Fibroblast of skin of left quadriceps (primary cell): ENCODE measurements at regions not wholly inside any gene's neighbourhood (a gene's known extent, or its start where the extent isn't known, plus 50 kb on each side); places are given as distances from the start of the nearest gene placed in this dataset.
"Not testable (repeated sequence)": the region's sequence is repeated elsewhere in the genome, so short reads cannot be mapped to it uniquely, and the experiment has no call there.

Experiments used
- DNase-seq, 2 experiments: peaks; one replicate each; pipeline ENCODE4 v3.0.0-alpha.2; 2013; ENCODE audit warnings: low read depth in 2 of 2

- no peak for DNase-seq
Measured at GRCh38 chr6:153412519-153412918, 281.4 kb upstream of the RGS17 start.

DNA sequence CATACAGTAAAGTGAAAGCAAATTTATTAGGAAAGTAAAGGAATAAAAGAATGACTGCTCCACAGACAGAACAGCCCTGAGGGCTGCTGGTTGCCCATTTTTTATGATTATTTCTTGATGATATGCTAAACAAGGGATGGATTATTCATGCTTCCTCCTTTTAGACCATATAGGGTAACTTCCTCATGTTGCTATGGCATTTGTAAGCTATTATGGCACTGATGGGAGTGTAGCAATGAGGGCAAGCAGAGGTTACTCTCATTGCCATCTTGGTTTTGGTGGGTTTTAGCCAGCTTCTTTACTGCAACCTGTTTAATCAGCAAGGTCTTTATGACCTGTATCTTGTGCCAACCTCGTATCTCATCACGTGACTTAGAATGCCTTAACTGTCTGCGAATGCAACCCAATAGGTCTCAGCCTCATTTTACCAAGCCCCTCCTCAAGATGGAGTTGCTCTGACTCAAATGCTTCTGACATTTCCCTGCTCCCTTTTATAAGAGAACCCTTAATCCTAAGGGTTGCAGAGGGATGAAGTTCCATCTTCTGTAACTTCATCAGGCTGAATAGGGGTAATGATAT is 280.1 kb upstream of the RGS17 start:
- no peak for DNase-seq

DNA sequence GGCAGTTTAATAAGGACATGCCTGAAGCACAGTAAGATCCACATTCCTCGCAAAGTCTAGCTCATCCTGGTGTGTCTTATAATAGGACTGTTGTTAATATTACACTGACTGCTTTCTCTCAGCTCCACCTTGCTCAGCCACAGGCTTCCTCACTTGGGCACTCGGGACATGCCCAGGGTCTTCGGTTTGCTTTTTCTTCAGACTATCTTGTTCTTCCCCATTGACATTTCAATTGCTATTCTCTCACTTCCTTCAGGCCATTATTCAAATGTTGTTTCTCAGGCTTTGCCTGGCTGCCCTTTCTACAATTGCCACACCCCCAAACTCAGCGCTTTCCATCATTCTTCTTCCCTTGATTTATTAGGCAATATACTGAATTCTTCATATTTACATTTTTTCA is 274.8 kb upstream of the RGS17 start:
- no peak for DNase-seq

DNA sequence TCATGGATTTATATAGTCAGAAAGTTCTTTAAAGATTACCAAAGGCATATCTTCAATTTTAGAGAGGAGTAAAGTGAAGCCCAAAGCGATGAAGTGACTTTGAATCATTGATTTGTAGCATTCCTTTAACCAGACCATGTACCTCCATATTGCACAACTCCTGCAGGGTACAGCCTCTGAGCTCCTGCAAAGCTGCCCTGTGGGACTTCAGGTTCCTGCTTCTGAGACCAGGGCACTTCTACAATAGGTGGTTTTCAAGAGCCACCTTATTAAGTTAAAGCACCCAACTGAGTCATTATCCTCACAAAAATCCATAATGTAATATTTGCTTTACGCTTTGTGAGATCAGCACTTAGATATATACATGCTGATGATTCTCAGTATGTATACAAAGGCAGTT is 270.7 kb upstream of the RGS17 start:
- no peak for DNase-seq

- DNase-seq: no peak
Measured at GRCh38 chr6:153392156-153392555, 261.1 kb upstream of the RGS17 start.

- DNase-seq: no peak
Measured at GRCh38 chr6:153373869-153374268, 242.8 kb upstream of the RGS17 start.

DNA sequence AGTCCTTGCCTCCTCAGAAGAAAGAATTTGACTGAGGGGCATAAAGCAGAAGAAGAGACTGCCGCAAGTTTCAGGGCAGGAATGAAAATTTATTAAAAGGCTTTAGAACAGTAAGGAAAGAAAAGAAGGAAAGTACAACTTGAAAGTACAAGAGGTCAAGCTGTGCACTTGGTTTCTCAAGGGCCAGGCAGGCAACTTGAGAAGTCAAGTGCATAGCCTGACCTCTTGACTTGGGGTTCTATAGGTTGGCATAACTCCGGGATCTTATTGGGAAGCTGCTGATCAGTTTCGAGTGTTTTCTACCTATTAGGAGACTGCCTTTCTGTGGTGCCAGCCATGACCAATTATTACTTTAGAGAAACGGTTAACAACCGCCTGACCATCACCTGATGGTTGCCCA is 237.0 kb upstream of the RGS17 start:
- DNase-seq: no peak

DNA sequence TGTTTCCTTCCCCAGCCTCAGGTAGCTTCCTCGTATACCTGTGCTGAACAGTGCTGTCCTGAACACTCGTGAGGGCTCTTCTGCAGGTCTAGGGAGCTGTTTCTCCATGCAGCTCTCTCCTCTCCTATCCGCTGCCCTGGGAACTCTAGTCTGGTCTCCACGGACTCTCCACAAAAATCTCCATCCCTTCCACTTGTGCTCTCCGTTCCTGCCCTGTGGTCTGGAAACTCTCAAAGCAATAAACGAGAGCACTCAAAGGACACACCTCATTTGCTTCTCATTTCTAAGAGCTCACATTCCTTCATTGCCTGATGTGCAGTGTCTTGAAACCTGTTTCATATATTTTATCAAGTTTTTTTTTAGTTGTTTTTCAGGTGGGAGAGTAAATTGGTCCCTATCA is 235.9 kb upstream of the RGS17 start:
- DNase-seq: no peak

GRCh38 chr6:153357391-153357790 is 226.3 kb upstream of the RGS17 start:
- no peak for DNase-seq

DNA sequence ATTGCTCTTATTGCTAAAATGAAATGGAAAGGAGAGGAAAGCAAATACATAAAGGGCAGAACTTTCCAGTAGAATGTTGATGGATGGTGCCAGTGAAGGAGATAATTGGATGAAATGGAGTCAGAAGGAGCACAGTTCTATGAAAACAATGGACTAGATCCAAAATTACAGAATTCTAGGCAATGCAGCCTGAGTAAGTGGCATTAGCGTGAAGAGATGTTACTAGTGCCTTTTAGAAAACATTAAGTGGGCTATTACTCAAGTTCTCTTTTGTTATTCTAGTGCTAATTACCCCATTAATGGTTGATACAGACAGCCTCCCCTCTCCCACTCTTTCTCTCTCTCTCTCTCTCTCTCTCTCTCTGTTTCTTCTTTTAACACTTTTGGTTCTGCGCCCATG is 209.5 kb upstream of the RGS17 start:
- DNase-seq: no peak

GRCh38 chr6:153334121-153334520 is 203.0 kb upstream of the RGS17 start:
- no peak for DNase-seq

GRCh38 chr6:153331221-153331620 is 200.1 kb upstream of the RGS17 start:
- not testable (repeated sequence) for DNase-seq

DNA sequence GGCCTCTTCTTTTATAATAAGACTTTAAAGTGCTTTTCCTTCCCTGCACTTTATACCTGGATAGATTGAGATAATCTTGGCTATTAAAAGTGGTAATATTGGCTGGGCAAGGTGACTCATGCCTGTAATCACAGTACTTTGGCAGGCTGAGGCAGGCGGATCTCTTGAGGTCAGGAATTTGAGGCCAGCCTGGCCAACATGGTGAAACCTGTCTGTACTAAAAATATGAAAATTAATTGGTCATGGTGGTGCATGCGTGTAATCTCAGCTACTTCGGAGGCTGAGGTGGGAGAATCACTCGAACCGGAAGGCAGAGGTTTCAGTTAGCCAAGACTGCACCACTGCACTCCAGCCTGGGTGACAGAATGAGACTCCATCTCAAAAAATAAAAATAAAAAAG is 197.1 kb upstream of the RGS17 start:
- no peak for DNase-seq

GRCh38 chr6:153325661-153326060 is 194.6 kb upstream of the RGS17 start:
- no peak for DNase-seq

- peak; percentile 15 to 19 for DNase-seq
Measured at GRCh38 chr6:153312634-153313033, 181.6 kb upstream of the RGS17 start.

DNA sequence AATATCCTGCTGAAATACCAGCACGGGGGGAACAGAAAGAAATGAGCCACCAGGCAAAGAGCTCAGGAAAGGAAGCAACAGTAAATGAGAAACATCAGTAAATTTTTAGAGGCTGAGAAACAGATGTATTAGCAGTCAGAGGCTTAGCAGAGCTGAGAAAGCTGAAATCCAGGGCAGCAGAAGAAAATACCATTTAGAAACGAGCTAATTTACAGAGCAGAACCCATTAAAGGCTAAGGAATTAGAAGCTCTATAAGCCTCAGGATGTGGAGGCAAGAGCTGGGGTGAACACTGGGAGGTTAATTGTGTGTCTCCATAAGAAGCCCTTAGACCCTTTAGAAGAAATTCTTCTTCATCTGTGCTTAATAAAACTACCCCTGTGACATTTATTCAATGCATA is 178.6 kb upstream of the RGS17 start:
- DNase-seq: no peak

DNA sequence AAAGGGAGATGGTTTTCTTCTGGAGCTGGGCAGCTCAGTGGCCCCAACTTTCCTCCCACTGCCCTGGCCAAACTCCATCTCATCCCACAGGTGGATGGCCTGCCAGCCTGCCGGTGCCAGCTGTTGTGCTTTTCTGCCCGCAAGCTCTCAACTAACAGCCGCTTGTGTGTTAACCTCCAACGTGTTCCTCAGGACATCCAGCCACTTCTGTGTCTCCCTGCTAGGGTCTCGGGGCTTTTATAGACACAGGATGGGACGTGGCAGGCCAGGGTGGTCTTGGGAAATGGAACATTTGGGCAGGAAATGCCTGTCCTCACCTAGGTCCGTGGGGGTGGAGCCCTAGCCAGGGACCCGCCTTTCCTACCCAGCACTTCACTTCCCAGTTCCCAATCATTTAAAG is 171.1 kb upstream of the RGS17 start:
- no peak for DNase-seq

- DNase-seq: no peak
Measured at GRCh38 chr6:153301602-153302001, 170.5 kb upstream of the RGS17 start.

DNA sequence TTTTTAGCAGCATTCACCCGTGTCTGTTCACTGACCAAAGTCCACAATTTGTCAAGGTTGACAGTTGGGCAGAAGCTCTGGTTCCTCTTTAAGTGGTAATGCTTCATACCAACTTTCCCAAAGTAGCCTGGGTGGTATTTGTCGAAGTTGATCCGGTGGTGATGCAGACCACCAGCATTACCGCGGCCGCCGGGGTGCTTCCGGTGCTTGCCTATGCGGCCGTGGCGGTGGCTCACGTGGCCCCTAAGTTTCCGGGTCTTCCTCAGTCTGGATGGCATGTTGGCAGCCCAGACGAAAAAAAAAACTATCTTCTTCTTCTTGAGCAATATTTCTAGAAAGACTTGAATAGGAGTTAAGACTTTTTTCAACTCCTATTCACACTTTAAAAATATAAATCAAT is 151.4 kb upstream of the RGS17 start:
- not testable (repeated sequence) for DNase-seq

DNA sequence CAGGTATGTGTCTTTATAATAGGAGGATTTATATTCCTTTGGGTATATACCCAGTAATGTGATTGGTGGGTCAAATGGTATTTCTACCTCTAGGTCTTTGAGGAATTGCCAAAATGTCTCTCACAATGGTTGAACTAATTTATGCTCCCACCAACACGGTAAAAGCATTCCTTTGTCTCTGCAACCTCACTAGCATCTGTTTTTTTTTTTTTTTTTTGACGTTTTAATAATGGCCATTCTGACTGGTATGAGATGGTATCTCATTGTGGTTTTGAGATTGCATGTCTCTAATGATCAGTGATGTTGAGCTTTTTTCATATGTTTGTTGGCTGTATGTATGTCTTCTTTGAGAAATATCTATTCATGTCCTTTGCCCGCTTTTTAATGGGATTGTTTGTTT is 144.9 kb upstream of the RGS17 start:
- no peak for DNase-seq

GRCh38 chr6:153272201-153272980 is 141.3 kb upstream of the RGS17 start:
- DNase-seq: no peak

- no peak for DNase-seq
Measured at GRCh38 chr6:153263489-153263888, 132.4 kb upstream of the RGS17 start.

DNA sequence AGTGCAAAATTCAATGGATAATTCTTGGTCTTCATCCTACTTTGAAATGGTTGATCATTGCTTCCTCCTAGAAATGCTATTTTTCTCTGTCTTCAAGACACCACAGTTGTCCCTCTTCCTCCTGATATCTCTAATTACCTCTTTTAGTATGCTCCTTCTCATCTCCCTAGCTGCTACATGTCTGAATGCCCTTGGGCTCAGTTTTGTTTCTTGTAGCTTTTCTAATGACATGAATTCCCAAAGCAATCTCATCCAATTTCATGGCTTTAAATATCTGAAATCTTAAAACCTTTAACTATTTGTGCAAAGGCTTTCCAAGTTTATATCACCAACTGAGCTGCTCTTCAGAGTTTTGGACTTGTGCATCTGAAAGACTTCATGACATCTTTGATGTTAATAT is 120.2 kb upstream of the RGS17 start:
- DNase-seq: no peak

DNA sequence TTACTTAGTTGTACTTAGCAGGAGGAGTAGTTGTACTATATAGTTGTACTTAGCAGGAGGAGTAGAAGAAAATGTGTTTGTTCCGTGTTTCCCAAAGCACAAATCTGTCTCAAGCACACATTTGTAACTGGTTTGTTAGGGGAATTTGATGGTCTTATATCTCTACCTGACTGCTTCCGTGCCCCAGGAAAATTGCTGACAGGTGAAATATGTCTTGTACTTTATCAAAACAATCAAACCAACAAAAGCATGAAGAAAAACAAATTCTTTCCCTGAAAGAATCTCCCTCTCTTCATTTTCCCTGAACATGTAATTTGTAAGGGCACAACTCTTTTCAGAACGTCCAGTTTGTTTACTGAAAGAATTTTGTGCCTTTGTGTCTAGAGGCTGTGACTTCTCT is 106.6 kb upstream of the RGS17 start:
- DNase-seq: no peak
